Liver (tissue), 8 donors: ENCODE measurements at regions not wholly inside any gene's neighbourhood (a gene's known extent, or its start where the extent isn't known, plus 50 kb on each side); places are given as distances from the start of the nearest gene placed in this dataset.
"Not testable (repeated sequence)": the region's sequence is repeated elsewhere in the genome, so short reads cannot be mapped to it uniquely, and the experiment has no call there.

Experiments used
- DNase-seq: peaks from one replicate; pipeline ENCODE4 v3.0.0-alpha.2; 2017; ENCODE audit warnings: low spot score
- H3K27ac ChIP-seq, 2 donors: one replicate each; pipeline ENCODE4 v1.7.0; 2013; ENCODE audit warnings: inconsistent platforms in 2 of 2, low read length in 2 of 2, control low read depth in 1 of 2, low read depth in 1 of 2, mild to moderate bottlenecking in 1 of 2
- H3K27me3 ChIP-seq, 4 donors: one replicate each; pipeline versions ENCODE4 v1.6.1 to v1.7.0; 2013; ENCODE audit warnings: low read length in 3 of 4, inconsistent platforms in 1 of 4, mild to moderate bottlenecking in 1 of 4, moderate library complexity in 1 of 4; ENCODE audit not compliant: control insufficient read depth in 4 of 4, insufficient read depth in 4 of 4
- H3K36me3 ChIP-seq, 4 donors: one replicate each; pipeline versions ENCODE4 v1.6.1 to v1.7.0; 2013; ENCODE audit warnings: low read length in 3 of 4, mild to moderate bottlenecking in 3 of 4, low read depth in 1 of 4, moderate library complexity in 1 of 4; ENCODE audit not compliant: control insufficient read depth in 4 of 4, insufficient read depth in 3 of 4
- H3K4me1 ChIP-seq, 4 donors: one replicate each; pipeline versions ENCODE4 v1.6.1 to v1.7.0; 2013; ENCODE audit warnings: low read length in 3 of 4, mild to moderate bottlenecking in 3 of 4, moderate library complexity in 1 of 4; ENCODE audit not compliant: control insufficient read depth in 4 of 4, insufficient read depth in 4 of 4
- H3K4me3 ChIP-seq, 3 donors: one replicate each; pipeline versions ENCODE4 v1.6.1 to v1.7.0; 2013; ENCODE audit warnings: low read length in 3 of 3, control low read depth in 1 of 3, low read depth in 1 of 3, mild to moderate bottlenecking in 1 of 3
- H3K9ac ChIP-seq, 2 donors: one replicate each; pipeline ENCODE4 v1.7.0; 2013; ENCODE audit warnings: low read length in 2 of 2, mild to moderate bottlenecking in 2 of 2, moderate library complexity in 2 of 2, control low read depth in 1 of 2, low read depth in 1 of 2
- H3K9me3 ChIP-seq, 4 donors: one replicate each; pipeline versions ENCODE4 v1.6.1 to v1.7.0; 2013; ENCODE audit warnings: low read length in 3 of 4; ENCODE audit not compliant: control insufficient read depth in 4 of 4
- EGR1 ChIP-seq, 2 donors: IDR thresholded peaks; 2 replicates each; pipeline ENCODE4 v1.6.1; 2016 to 2018; ENCODE audit warnings: antibody characterized with exemption in 2 of 2, low read depth in 2 of 2
- FOXA1 ChIP-seq: IDR thresholded peaks from 2 replicates; pipeline ENCODE4 v1.6.1; 2016; ENCODE audit warnings: antibody characterized with exemption
- GABPA ChIP-seq, 2 donors: IDR thresholded peaks in 1 of 2; conservative IDR thresholded peaks in 1 of 2; 2 replicates each; pipeline ENCODE4 v1.6.1; 2016; ENCODE audit warnings: antibody characterized with exemption in 2 of 2, mild to moderate bottlenecking in 1 of 2, moderate library complexity in 1 of 2
- HNF4A ChIP-seq, 2 donors: conservative IDR thresholded peaks; 2 replicates each; pipeline ENCODE4 v1.6.1; 2016; ENCODE audit warnings: antibody characterized with exemption in 2 of 2, mild to moderate bottlenecking in 2 of 2
- HNF4G ChIP-seq: IDR thresholded peaks from 2 replicates; pipeline ENCODE4 v1.6.1; 2016; ENCODE audit warnings: antibody characterized with exemption
- MAX ChIP-seq: IDR thresholded peaks from 2 replicates; pipeline ENCODE4 v1.6.1; 2016; ENCODE audit warnings: antibody characterized with exemption
- NR2F2 ChIP-seq: IDR thresholded peaks from 2 replicates; pipeline ENCODE4 v1.6.1; 2016; ENCODE audit warnings: antibody characterized with exemption
- RAD21 ChIP-seq, 2 donors: IDR thresholded peaks; 2 replicates each; pipeline ENCODE4 v1.6.1; 2016; ENCODE audit warnings: antibody characterized with exemption in 2 of 2, mild to moderate bottlenecking in 2 of 2
- RXRA ChIP-seq, 2 donors: IDR thresholded peaks; 2 replicates each; pipeline ENCODE4 v1.6.1; 2017 to 2018; ENCODE audit warnings: antibody characterized with exemption in 2 of 2, mild to moderate bottlenecking in 1 of 2
- SP1 ChIP-seq: IDR thresholded peaks from 2 replicates; pipeline ENCODE4 v1.6.1; 2018; ENCODE audit warnings: antibody characterized with exemption, mild to moderate bottlenecking
- YY1 ChIP-seq: IDR thresholded peaks from 2 replicates; pipeline ENCODE4 v1.6.1; 2016; ENCODE audit warnings: antibody characterized with exemption, mild to moderate bottlenecking
- ZBTB33 ChIP-seq: IDR thresholded peaks from 2 replicates; pipeline ENCODE4 v1.6.1; 2016; ENCODE audit warnings: antibody characterized with exemption
- WGBS: extraction: QIAGEN DNeasy Blood & Tissue Kit; methylation state at CpG from one replicate; pipeline ENCODE4 v1.1.7; 2013; 5-methylcytosine and 5-hydroxymethylcytosine counted together
- TF ChIP-seq, protein P1 (sequence below): fragments of 150-350 bp; IDR thresholded peaks from 2 replicates; pipeline ENCODE4 v1.5.1; 2017; ENCODE audit warnings: improper control_type of control experiment, low read depth, low read length; ENCODE audit not compliant: missing input control
- TF ChIP-seq, protein P2 (sequence below): IDR thresholded peaks from 2 replicates; pipeline ENCODE4 v1.6.1; 2016; ENCODE audit warnings: antibody characterized with exemption
- TF ChIP-seq, protein P3 (sequence below): IDR thresholded peaks from 2 replicates; pipeline ENCODE4 v1.6.1; 2016; ENCODE audit warnings: antibody characterized with exemption, mild to moderate bottlenecking
- donor health status: healthy.
- donor health status: healthy.
- donor health status: healthy.
- donor health status: healthy.
- donor health status: healthy.

GRCh38 chr18:75714766-75715165 is 287.3 kb upstream of the SMIM21 start:
- Histone ChIP-seq H3K4me1 (no peaks in the 10 kb centered on the region), H3K27ac (no peak overlapping the region), H3K36me3 (no peaks in the 10 kb centered on the region), H3K9me3 (peaks cover 0 to 4% (median 1%) of the 10 kb centered on the region in 4 donors), H3K9ac (no peak overlapping the region), H3K27me3 (no peaks in the 10 kb centered on the region), H3K4me3 (no peak overlapping the region)
- TF ChIP-seq MAX = no peak
- TF ChIP-seq, protein P1, sequence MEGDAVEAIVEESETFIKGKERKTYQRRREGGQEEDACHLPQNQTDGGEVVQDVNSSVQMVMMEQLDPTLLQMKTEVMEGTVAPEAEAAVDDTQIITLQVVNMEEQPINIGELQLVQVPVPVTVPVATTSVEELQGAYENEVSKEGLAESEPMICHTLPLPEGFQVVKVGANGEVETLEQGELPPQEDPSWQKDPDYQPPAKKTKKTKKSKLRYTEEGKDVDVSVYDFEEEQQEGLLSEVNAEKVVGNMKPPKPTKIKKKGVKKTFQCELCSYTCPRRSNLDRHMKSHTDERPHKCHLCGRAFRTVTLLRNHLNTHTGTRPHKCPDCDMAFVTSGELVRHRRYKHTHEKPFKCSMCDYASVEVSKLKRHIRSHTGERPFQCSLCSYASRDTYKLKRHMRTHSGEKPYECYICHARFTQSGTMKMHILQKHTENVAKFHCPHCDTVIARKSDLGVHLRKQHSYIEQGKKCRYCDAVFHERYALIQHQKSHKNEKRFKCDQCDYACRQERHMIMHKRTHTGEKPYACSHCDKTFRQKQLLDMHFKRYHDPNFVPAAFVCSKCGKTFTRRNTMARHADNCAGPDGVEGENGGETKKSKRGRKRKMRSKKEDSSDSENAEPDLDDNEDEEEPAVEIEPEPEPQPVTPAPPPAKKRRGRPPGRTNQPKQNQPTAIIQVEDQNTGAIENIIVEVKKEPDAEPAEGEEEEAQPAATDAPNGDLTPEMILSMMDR = no peak
- TF ChIP-seq NR2F2 = no peak
- no peak for TF ChIP-seq HNF4G
- TF ChIP-seq RAD21 (IDR thresholded peaks at IDR 0.05) = no peak
- no peak for TF ChIP-seq SP1
- TF ChIP-seq FOXA1 = no peak
- TF ChIP-seq, protein P2, sequence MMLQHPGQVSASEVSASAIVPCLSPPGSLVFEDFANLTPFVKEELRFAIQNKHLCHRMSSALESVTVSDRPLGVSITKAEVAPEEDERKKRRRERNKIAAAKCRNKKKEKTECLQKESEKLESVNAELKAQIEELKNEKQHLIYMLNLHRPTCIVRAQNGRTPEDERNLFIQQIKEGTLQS = no peak
- WGBS = 57% methylated on average over 3 of the region's 3 CpGs
- no peak for DNase-seq

DNA sequence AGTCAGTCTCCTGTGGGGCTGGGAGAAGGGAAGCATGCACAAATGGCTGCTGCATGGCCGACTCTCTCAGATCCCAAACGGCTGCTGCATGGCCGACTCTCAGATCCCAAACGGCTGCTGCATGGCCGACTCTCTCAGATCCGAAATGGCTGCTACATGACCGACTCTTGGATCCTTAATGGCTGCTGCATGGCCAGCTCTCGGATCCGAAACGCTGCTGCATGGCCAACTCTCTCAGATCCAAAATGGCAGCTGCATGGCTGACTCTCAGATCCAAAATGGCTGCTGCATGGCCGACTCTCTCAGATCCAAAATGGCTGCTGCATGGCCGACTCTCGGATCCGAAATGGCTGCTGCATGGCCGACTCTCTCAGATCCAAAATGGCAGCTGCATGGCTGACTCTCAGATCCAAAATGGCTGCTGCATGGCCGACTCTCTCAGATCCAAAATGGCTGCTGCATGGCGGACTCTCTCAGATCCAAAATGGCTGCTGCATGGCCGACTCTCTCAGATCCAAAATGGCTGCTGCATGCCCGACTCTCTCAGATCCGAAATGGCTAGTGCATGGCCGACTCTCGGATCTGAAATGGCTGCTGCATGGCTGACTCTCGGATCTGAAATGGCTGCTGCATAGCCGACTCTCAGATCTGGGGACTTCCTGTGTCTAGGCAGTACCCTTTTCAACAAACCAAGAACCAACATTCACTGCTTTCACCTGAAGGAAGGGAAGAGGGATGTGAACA is 284.8 kb upstream of the SMIM21 start:
- not testable (repeated sequence) for H3K4me3 ChIP-seq, H3K9ac ChIP-seq, H3K9me3 ChIP-seq, H3K27ac ChIP-seq, H3K27me3 ChIP-seq, H3K36me3 ChIP-seq, DNase-seq, H3K4me1 ChIP-seq
- 90% methylated on average over 24 of the region's 24 CpGs for WGBS

DNA sequence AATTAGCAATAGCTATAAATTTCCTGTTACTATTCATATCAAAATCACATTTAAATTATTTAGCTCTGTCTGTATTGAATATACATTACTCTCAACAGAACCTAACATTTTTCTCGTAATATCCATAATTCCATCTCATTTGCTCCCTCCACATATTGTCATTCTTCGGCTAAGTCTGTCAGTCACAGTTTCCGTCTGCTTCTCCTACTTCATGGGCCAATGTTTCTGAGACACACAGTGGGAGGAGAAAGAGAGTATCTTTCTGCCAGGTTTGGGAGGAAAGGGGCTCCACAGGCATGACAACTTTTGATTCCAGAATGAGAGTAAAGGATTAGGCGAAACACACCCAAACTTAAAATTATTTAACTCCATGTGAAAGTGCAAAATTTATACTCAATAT is 273.1 kb upstream of the SMIM21 start:
- H3K4me1 ChIP-seq = no peaks in the 10 kb centered on the region
- H3K9me3 ChIP-seq = peaks cover 0 to 3% (median 0%) of the 10 kb centered on the region in 4 donors
- no peak overlapping the region for H3K9ac ChIP-seq
- no peak overlapping the region for H3K4me3 ChIP-seq
- TF ChIP-seq, protein P1 = no peak
- TF ChIP-seq YY1 = no peak
- TF ChIP-seq, protein P3, sequence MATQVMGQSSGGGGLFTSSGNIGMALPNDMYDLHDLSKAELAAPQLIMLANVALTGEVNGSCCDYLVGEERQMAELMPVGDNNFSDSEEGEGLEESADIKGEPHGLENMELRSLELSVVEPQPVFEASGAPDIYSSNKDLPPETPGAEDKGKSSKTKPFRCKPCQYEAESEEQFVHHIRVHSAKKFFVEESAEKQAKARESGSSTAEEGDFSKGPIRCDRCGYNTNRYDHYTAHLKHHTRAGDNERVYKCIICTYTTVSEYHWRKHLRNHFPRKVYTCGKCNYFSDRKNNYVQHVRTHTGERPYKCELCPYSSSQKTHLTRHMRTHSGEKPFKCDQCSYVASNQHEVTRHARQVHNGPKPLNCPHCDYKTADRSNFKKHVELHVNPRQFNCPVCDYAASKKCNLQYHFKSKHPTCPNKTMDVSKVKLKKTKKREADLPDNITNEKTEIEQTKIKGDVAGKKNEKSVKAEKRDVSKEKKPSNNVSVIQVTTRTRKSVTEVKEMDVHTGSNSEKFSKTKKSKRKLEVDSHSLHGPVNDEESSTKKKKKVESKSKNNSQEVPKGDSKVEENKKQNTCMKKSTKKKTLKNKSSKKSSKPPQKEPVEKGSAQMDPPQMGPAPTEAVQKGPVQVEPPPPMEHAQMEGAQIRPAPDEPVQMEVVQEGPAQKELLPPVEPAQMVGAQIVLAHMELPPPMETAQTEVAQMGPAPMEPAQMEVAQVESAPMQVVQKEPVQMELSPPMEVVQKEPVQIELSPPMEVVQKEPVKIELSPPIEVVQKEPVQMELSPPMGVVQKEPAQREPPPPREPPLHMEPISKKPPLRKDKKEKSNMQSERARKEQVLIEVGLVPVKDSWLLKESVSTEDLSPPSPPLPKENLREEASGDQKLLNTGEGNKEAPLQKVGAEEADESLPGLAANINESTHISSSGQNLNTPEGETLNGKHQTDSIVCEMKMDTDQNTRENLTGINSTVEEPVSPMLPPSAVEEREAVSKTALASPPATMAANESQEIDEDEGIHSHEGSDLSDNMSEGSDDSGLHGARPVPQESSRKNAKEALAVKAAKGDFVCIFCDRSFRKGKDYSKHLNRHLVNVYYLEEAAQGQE = no peak
- no peak for TF ChIP-seq RXRA (IDR thresholded peaks at IDR 0.05)
- no peak for TF ChIP-seq HNF4G
- TF ChIP-seq HNF4A (conservative IDR thresholded peaks at IDR 0.05) = no peak
- no peak for TF ChIP-seq ZBTB33
- no peak for TF ChIP-seq MAX
- no peak for TF ChIP-seq EGR1 (IDR thresholded peaks at IDR 0.05; ENCODE audit: low read depth in 2 of 2)
- no peak for TF ChIP-seq FOXA1
- no peak for TF ChIP-seq GABPA (IDR thresholded peaks at IDR 0.05 in 1 of 2, conservative IDR thresholded peaks at IDR 0.05 in 1 of 2)
- no peak overlapping the region for H3K27ac ChIP-seq
- WGBS = 87% methylated on average over 4 of the region's 4 CpGs
- H3K27me3 ChIP-seq = no peaks in the 10 kb centered on the region
- no peak for DNase-seq
- no peaks in the 10 kb centered on the region for H3K36me3 ChIP-seq
